ENCODE measurements at regions not wholly inside any gene's neighbourhood (a gene's known extent, or its start where the extent isn't known, plus 50 kb on each side); places are given as distances from the start of the nearest gene placed in this dataset.

GRCh38 chr5:18240971-18241370, 606.7 kb downstream of the TAF11L14 start (continued):
- TF ChIP-seq CTCF (IDR thresholded peaks at IDR 0.05; ENCODE audit: control extremely low read depth in 1 of 3, insufficient read depth in 1 of 3, low read depth in 1 of 3, low read length in 3 of 3): no peak
- no peak for TF ChIP-seq FOSL1 (IDR thresholded peaks at IDR 0.05; ENCODE audit: insufficient read depth, low read depth, low read length)
- TF ChIP-seq EZH2 (IDR thresholded peaks at IDR 0.05; ENCODE audit: low read depth, low read length, severe bottlenecking): no peak
- no peak for TF ChIP-seq TAF1 (IDR thresholded peaks at IDR 0.05; ENCODE audit: low read depth, low read length)

Data from H1 (cell line).